Fibroblast of villous mesenchyme (primary cell): ENCODE measurements at regions not wholly inside any gene's neighbourhood (a gene's known extent, or its start where the extent isn't known, plus 50 kb on each side); places are given as distances from the start of the nearest gene placed in this dataset.
A peak's percentile ranks its signal among the peaks of the same experiment; 100 is the strongest.

Experiments
- DNase-seq: peaks from one replicate; pipeline ENCODE4 v3.0.0-alpha.2; 2010; ENCODE audit warnings: low read depth
- H3K4me3 ChIP-seq: 2 replicates; pipeline ENCODE4 v1.5.1; 2011; ENCODE audit warnings: low read depth, mild to moderate bottlenecking, low read length
- TF ChIP-seq, protein P1 (sequence below): IDR thresholded peaks from 2 replicates; pipeline ENCODE4 v1.5.1; 2012; ENCODE audit warnings: low read depth, mild to moderate bottlenecking, low read length; ENCODE audit not compliant: insufficient read depth

DNA sequence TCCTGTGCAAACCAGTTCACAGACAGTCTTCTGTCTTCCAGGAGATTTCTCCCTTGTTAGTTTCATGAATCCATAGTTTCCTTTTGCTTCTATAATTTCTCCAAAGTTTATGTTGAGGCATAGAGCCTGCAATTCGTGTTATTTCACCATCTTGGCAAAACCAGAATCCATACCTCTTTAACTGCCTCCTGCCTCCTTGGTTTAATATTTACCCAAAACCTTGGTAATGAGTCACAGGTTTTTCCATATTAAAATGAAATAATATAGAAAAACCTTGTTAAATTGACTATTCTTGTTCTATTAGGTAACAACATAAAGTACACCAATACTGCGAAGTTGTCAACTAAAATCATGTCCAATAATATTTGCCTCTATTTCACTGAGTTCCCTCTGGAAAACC lies 459.7 kb downstream of the HINT1 start:
- no peak for DNase-seq
- no peak overlapping the region for H3K4me3 ChIP-seq
- TF ChIP-seq, protein P1, sequence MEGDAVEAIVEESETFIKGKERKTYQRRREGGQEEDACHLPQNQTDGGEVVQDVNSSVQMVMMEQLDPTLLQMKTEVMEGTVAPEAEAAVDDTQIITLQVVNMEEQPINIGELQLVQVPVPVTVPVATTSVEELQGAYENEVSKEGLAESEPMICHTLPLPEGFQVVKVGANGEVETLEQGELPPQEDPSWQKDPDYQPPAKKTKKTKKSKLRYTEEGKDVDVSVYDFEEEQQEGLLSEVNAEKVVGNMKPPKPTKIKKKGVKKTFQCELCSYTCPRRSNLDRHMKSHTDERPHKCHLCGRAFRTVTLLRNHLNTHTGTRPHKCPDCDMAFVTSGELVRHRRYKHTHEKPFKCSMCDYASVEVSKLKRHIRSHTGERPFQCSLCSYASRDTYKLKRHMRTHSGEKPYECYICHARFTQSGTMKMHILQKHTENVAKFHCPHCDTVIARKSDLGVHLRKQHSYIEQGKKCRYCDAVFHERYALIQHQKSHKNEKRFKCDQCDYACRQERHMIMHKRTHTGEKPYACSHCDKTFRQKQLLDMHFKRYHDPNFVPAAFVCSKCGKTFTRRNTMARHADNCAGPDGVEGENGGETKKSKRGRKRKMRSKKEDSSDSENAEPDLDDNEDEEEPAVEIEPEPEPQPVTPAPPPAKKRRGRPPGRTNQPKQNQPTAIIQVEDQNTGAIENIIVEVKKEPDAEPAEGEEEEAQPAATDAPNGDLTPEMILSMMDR: no peak

DNA sequence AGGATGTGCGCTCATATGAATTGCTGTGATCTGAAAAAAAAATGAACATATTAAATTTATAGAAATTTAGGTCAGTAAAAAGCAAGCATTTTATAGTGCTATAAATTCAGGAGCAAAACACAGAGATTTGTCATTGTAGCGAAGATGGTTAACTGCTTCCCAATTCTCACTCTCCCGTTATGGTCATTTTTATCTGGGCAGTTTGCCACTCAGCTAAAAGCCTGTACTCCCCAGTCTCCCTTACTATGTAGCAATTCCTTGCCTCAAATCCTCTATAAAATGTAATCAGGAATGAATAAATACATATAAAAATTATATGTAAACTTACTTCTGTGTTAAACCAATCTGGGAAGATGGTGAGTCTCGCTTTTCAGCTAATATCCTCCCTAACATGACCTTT lies 471.5 kb downstream of the HINT1 start:
- no peak overlapping the region for H3K4me3 ChIP-seq
- peak; percentile 9 for DNase-seq
- TF ChIP-seq, protein P1: no peak

GRCh38 chr5:130692770-130693169 lies 472.3 kb downstream of the HINT1 start:
- no peak overlapping the region for H3K4me3 ChIP-seq
- DNase-seq: peak; percentile 38
- TF ChIP-seq, protein P1: no peak

GRCh38 chr5:130689831-130690230 lies 475.2 kb downstream of the HINT1 start:
- TF ChIP-seq, protein P1: no peak
- DNase-seq: peak; percentile 6
- H3K4me3 ChIP-seq: no peak overlapping the region

GRCh38 chr5:130687085-130687733 lies 477.8 kb downstream of the HINT1 start:
- TF ChIP-seq, protein P1: no peak
- H3K4me3 ChIP-seq: no peak overlapping the region
- no peak for DNase-seq

- TF ChIP-seq, protein P1: no peak
Measured at GRCh38 chr5:130678637-130679036, 486.4 kb downstream of the HINT1 start.

DNA sequence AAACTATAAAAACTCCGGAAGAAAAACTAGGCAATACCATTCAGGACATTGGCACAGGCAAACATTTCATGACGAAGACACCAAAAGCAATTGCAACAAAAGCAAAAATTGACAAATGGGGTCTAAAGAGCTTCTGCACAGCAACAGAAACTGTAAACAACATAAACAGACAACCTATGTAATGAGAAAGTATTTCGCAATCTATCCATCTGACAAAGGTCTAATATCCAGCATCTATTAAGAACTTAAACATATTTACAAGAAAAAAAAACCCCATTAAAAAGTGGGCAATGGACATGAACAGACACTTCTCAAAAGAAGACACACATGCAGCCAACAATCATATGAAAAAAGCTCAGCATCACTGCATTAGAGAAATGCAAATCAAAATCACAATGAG lies 498.6 kb downstream of the HINT1 start:
- TF ChIP-seq, protein P1: no peak
- DNase-seq: no peak

More at GRCh38 chr5:130678637-130679036, 486.4 kb downstream of the HINT1 start:
- H3K4me3 ChIP-seq: no peak overlapping the region
- no peak for DNase-seq

More for the DNA sequence above, 498.6 kb downstream of the HINT1 start:
- no peak overlapping the region for H3K4me3 ChIP-seq
